Kidney (tissue), 13 donors: ENCODE measurements at regions not wholly inside any gene's neighbourhood (a gene's known extent, or its start where the extent isn't known, plus 50 kb on each side); places are given as distances from the start of the nearest gene placed in this dataset.

Experiments used
- DNase-seq, 5 donors: peaks; one replicate each; pipeline ENCODE4 v3.0.0-alpha.2; 2013 to 2020
- FAIRE-seq: peaks from 2 replicates; lab custom pipeline; 2012; peaks lifted over from hg19 to GRCh38; lab: Jason Lieb, UNC
- H3K27ac ChIP-seq, 2 donors: one replicate each; pipeline ENCODE4 v1.7.0; 2013; ENCODE audit warnings: low read depth in 2 of 2, low read length in 2 of 2, inconsistent platforms in 1 of 2
- H3K27me3 ChIP-seq: one replicate; pipeline ENCODE4 v1.7.1; 2013; ENCODE audit warnings: low read length, inconsistent platforms; ENCODE audit not compliant: control insufficient read depth, insufficient read depth
- H3K36me3 ChIP-seq, 3 donors: one replicate each; pipeline versions ENCODE4 v1.7.0 to v1.7.1; 2013; ENCODE audit warnings: low read length in 3 of 3, control low read depth in 1 of 3, inconsistent platforms in 1 of 3; ENCODE audit not compliant: insufficient read depth in 3 of 3, control insufficient read depth in 2 of 3
- H3K4me1 ChIP-seq, 3 donors: one replicate each; pipeline versions ENCODE4 v1.7.0 to v1.7.1; 2013; ENCODE audit warnings: low read length in 3 of 3, inconsistent platforms in 1 of 3, low read depth in 1 of 3; ENCODE audit not compliant: control insufficient read depth in 2 of 3, insufficient read depth in 2 of 3
- H3K4me3 ChIP-seq, 3 donors: one replicate each; pipeline versions ENCODE4 v1.7.0 to v1.8.1; 2013; ENCODE audit warnings: low read length in 3 of 3, control low read depth in 1 of 3, inconsistent platforms in 1 of 3
- H3K9ac ChIP-seq, 3 donors: one replicate each; pipeline versions ENCODE4 v1.7.0 to v1.7.1; 2013; ENCODE audit warnings: low read length in 3 of 3, control low read depth in 1 of 3, inconsistent platforms in 1 of 3
- H3K9me3 ChIP-seq, 3 donors: one replicate each; pipeline versions ENCODE4 v1.7.0 to v1.7.1; 2013; ENCODE audit warnings: low read length in 3 of 3, control low read depth in 1 of 3, inconsistent platforms in 1 of 3; ENCODE audit not compliant: control insufficient read depth in 2 of 3, insufficient read depth in 1 of 3
- CTCF ChIP-seq: IDR thresholded peaks from 3 replicates; pipeline ENCODE4 v1.5.1; 2012; ENCODE audit warnings: mild to moderate bottlenecking, moderate library complexity, borderline replicate concordance; ENCODE audit not compliant: insufficient read depth; ENCODE audit errors: extremely low read depth
- intact Hi-C: fragments of 100-400 bp; cut with DNase I; formaldehyde crosslinking; loops from one replicate; pipeline ENCODE4 v1.11.1; 2022
- donor health status: control.
- donor health status: control.
- donor health status: control.
- donor health status: control.
- donor health status: control.
- donor health status: DM: yes; HTN: yes; CAD: no.
- donor health status: Normal renal cell carcinoma (clear cell type).

- H3K9ac ChIP-seq = no peak overlapping the region
- no peaks in the 10 kb centered on the region for H3K27me3 ChIP-seq
- intact Hi-C loops = no loop called here
- no peak for FAIRE-seq
- peaks cover 0 to 5% (median 0%) of the 10 kb centered on the region in 3 donors for H3K9me3 ChIP-seq
- H3K36me3 ChIP-seq = no peaks in the 10 kb centered on the region
- no peak for TF ChIP-seq CTCF
- no peaks in the 10 kb centered on the region for H3K4me1 ChIP-seq
- H3K27ac ChIP-seq = no peak overlapping the region
- no peak for DNase-seq
- no peak overlapping the region for H3K4me3 ChIP-seq
These were observed 130.1 kb upstream of the PIEZO2 start for GRCh38 chr18:11279461-11279860.

DNA sequence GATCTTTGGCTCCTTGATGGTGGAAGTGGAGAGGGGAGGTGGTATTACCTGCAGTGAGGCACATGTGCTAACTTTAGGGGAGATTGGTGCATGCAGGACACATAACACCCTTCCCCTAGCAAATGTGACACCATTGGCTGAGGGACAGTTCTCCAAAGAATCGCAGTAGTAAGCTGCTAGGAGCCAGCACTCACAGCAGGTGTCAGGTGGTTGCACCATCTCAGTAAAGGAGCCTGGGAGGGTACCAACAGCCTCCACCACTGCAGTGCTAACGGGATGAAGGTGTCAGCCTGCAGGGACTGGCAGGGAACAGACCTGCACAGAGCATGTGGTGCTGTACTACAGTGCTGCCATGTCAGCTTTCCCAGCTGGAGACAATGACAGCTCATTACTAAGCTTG, 127.3 kb upstream of the PIEZO2 start:
- no peaks in the 10 kb centered on the region for H3K27me3 ChIP-seq
- peaks cover 0 to 4% (median 0%) of the 10 kb centered on the region in 3 donors for H3K4me1 ChIP-seq
- H3K27ac ChIP-seq = no peak overlapping the region
- H3K9me3 ChIP-seq = peaks cover 0 to 5% (median 0%) of the 10 kb centered on the region in 3 donors
- no peak for TF ChIP-seq CTCF
- no peak for DNase-seq
- intact Hi-C loops = no loop called here
- H3K9ac ChIP-seq = no peak overlapping the region
- no peaks in the 10 kb centered on the region for H3K36me3 ChIP-seq
- FAIRE-seq = no peak
- no peak overlapping the region for H3K4me3 ChIP-seq

GRCh38 chr18:11274144-11274794, 124.9 kb upstream of the PIEZO2 start:
- Histone ChIP-seq H3K27ac (no peak overlapping the region), H3K4me3 (no peak overlapping the region), H3K9me3 (no peaks in the 10 kb centered on the region), H3K4me1 (peaks cover 0 to 4% (median 0%) of the 10 kb centered on the region in 3 donors), H3K9ac (no peak overlapping the region), H3K36me3 (no peaks in the 10 kb centered on the region), H3K27me3 (no peaks in the 10 kb centered on the region)
- no peak for TF ChIP-seq CTCF
- intact Hi-C loops = no loop called here
- no peak for DNase-seq
- FAIRE-seq = no peak

GRCh38 chr18:11272516-11272915, 123.1 kb upstream of the PIEZO2 start:
- intact Hi-C loops = no loop called here
- Histone ChIP-seq H3K27me3 (no peaks in the 10 kb centered on the region), H3K27ac (no peak overlapping the region), H3K9me3 (no peaks in the 10 kb centered on the region), H3K4me3 (no peak overlapping the region), H3K9ac (no peak overlapping the region), H3K36me3 (no peaks in the 10 kb centered on the region), H3K4me1 (peaks cover 0 to 4% (median 0%) of the 10 kb centered on the region in 3 donors)
- TF ChIP-seq CTCF = no peak
- no peak for FAIRE-seq
- DNase-seq = no peak
